Effector memory CD4-positive, alpha-beta T cell (primary cell): ENCODE measurements at regions not wholly inside any gene's neighbourhood (a gene's known extent, or its start where the extent isn't known, plus 50 kb on each side); places are given as distances from the start of the nearest gene placed in this dataset.

ENCODE experiments used
- DNase-seq, 3 donors: peaks; one replicate each; pipeline ENCODE4 v3.0.0-alpha.2; 2020
- H3K27ac ChIP-seq: 2 replicates; pipeline ENCODE4 v1.7.0; 2013; ENCODE audit warnings: mild to moderate bottlenecking, low read length, moderate library complexity; ENCODE audit not compliant: insufficient read depth, poor library complexity, severe bottlenecking
- H3K27me3 ChIP-seq: replicated peaks from 2 replicates; pipeline ENCODE4 v1.7.0; 2013; ENCODE audit warnings: mild to moderate bottlenecking, low read length; ENCODE audit not compliant: insufficient read depth, control insufficient read depth, poor library complexity, severe bottlenecking
- H3K36me3 ChIP-seq: 2 replicates; pipeline ENCODE4 v1.7.0; 2013; ENCODE audit warnings: mild to moderate bottlenecking, low read length, moderate library complexity; ENCODE audit not compliant: control insufficient read depth, insufficient read depth
- H3K4me1 ChIP-seq: 2 replicates; pipeline ENCODE4 v1.7.0; 2013; ENCODE audit warnings: low read length, mild to moderate bottlenecking; ENCODE audit not compliant: control insufficient read depth, insufficient read depth, poor library complexity, severe bottlenecking
- H3K4me3 ChIP-seq: 2 replicates; pipeline ENCODE4 v1.7.0; 2013; ENCODE audit warnings: low read length, low read depth, mild to moderate bottlenecking; ENCODE audit not compliant: insufficient read depth, poor library complexity, severe bottlenecking
- H3K9me3 ChIP-seq: 2 replicates; pipeline ENCODE4 v1.7.0; 2013; ENCODE audit warnings: mild to moderate bottlenecking, low read length, moderate library complexity; ENCODE audit not compliant: control insufficient read depth

DNA sequence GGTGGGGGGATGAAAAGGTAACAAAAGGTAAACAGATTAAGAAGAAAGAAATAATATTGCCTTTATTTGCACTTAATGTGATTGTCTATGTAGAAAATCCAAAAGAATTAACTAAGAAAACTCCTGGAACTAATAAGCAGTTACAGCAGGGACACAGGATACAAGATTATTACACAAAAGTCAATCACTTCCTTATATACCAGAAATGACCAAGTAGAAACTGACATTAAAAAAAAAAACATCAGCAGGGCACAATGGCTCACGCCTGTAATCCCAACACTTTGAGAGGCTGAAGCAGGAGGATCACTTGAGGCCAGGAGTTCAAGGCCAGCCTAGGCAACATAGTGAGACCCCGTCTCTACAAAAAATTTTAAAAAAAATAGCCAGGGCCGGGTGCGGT is 123.2 kb upstream of the RIPOR2 start:
- no peak for DNase-seq
- Histone ChIP-seq H3K4me3 (no peak overlapping the region), H3K27ac (no peak overlapping the region), H3K27me3 (no peaks in the 10 kb centered on the region), H3K9me3 (no peaks in the 10 kb centered on the region), H3K36me3 (no peaks in the 10 kb centered on the region), H3K4me1 (peaks cover 31% of the 10 kb centered on the region)

GRCh38 chr6:25060522-25060921 is 124.8 kb upstream of the RIPOR2 start:
- no peak for DNase-seq
- H3K27ac ChIP-seq, result no peak overlapping the region
- no peak overlapping the region for H3K4me3 ChIP-seq
- no peaks in the 10 kb centered on the region for H3K27me3 ChIP-seq
- peaks cover 19% of the 10 kb centered on the region for H3K4me1 ChIP-seq
- H3K9me3 ChIP-seq, result no peaks in the 10 kb centered on the region
- H3K36me3 ChIP-seq, result no peaks in the 10 kb centered on the region

- Histone ChIP-seq H3K9me3 (no peaks in the 10 kb centered on the region), H3K27ac (no peak overlapping the region), H3K36me3 (no peaks in the 10 kb centered on the region), H3K4me1 (peaks cover 10% of the 10 kb centered on the region), H3K4me3 (no peak overlapping the region), H3K27me3 (no peaks in the 10 kb centered on the region)
- DNase-seq, result no peak
Measured at GRCh38 chr6:25061289-25061936, 125.7 kb upstream of the RIPOR2 start.

GRCh38 chr6:25062070-25062811 is 126.5 kb upstream of the RIPOR2 start:
- no peak overlapping the region for H3K27ac ChIP-seq
- H3K36me3 ChIP-seq, result no peaks in the 10 kb centered on the region
- H3K4me3 ChIP-seq, result no peak overlapping the region
- H3K4me1 ChIP-seq, result peaks cover 2% of the 10 kb centered on the region
- DNase-seq, result no peak
- H3K9me3 ChIP-seq, result no peaks in the 10 kb centered on the region
- no peaks in the 10 kb centered on the region for H3K27me3 ChIP-seq

GRCh38 chr6:25064006-25064405 is 128.2 kb upstream of the RIPOR2 start:
- H3K4me1 ChIP-seq, result no peaks in the 10 kb centered on the region
- no peaks in the 10 kb centered on the region for H3K9me3 ChIP-seq
- H3K27me3 ChIP-seq, result no peaks in the 10 kb centered on the region
- H3K4me3 ChIP-seq, result no peak overlapping the region
- no peaks in the 10 kb centered on the region for H3K36me3 ChIP-seq
- no peak overlapping the region for H3K27ac ChIP-seq
- DNase-seq, result no peak

GRCh38 chr6:25065666-25066065 is 129.9 kb upstream of the RIPOR2 start:
- no peak overlapping the region for H3K27ac ChIP-seq
- H3K36me3 ChIP-seq, result no peaks in the 10 kb centered on the region
- DNase-seq, result no peak
- no peak overlapping the region for H3K4me3 ChIP-seq
- H3K9me3 ChIP-seq, result no peaks in the 10 kb centered on the region
- no peaks in the 10 kb centered on the region for H3K27me3 ChIP-seq
- no peaks in the 10 kb centered on the region for H3K4me1 ChIP-seq

- Histone ChIP-seq H3K4me1 (no peaks in the 10 kb centered on the region), H3K27ac (no peak overlapping the region)
- DNase-seq, result no peak
Measured at GRCh38 chr6:25066593-25066992, 130.8 kb upstream of the RIPOR2 start.

GRCh38 chr6:25068866-25069265 is 133.1 kb upstream of the RIPOR2 start:
- Histone ChIP-seq H3K4me1 (no peaks in the 10 kb centered on the region), H3K9me3 (no peaks in the 10 kb centered on the region), H3K4me3 (no peak overlapping the region), H3K27me3 (no peaks in the 10 kb centered on the region), H3K36me3 (no peaks in the 10 kb centered on the region), H3K27ac (no peak overlapping the region)
- DNase-seq, result no peak

More at GRCh38 chr6:25066593-25066992, 130.8 kb upstream of the RIPOR2 start:
- H3K27me3 ChIP-seq, result no peaks in the 10 kb centered on the region
- no peaks in the 10 kb centered on the region for H3K36me3 ChIP-seq
- no peaks in the 10 kb centered on the region for H3K9me3 ChIP-seq
- no peak overlapping the region for H3K4me3 ChIP-seq

DNA sequence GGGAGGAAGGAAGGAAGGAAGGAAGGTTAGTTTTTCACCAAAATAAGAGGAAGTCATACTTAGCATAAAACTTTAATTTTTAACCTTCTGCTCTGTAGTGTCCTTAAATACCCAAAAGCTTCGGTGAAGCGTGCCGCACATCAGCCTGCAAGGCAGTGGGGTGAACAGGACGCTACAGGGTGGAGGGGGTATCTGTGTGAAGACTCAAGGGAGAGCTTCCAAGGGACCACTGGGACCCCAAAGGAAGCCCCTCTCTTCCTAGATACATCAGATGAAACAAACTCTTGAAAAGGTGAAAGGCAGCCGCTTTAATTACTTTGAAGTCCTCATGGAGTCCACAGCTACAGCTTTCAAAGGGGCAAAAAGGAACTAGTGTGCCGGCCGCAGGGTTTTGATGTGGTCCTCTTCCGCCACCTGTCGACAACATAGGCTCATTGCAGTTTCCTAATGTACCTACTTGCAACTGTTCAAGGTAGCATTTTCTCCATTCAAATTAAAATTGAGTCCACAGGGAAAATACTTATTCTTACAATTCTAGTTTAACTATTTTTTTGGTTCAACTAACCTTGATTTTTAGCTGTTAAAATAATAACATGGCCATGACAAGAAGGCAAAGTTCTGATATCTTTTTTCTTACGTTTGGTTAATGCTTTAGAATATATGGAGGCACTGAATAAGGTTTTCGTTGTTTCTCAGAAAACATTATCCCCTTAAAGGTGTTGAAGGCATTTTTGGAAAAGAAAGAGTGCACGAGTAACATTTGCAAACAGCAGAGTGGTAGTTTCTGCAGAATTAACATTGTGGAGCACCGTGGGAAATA is 135.0 kb upstream of the RIPOR2 start:
- no peak overlapping the region for H3K27ac ChIP-seq
- H3K9me3 ChIP-seq, result no peaks in the 10 kb centered on the region
- H3K4me1 ChIP-seq, result no peaks in the 10 kb centered on the region
- no peaks in the 10 kb centered on the region for H3K36me3 ChIP-seq
- H3K4me3 ChIP-seq, result no peak overlapping the region
- no peaks in the 10 kb centered on the region for H3K27me3 ChIP-seq
- peak; percentile 67 to 74 (median 69) for DNase-seq

- Histone ChIP-seq H3K9me3 (no peaks in the 10 kb centered on the region), H3K27ac (no peak overlapping the region), H3K36me3 (no peaks in the 10 kb centered on the region), H3K4me1 (no peaks in the 10 kb centered on the region), H3K27me3 (no peaks in the 10 kb centered on the region), H3K4me3 (no peak overlapping the region)
- no peak for DNase-seq
Measured at GRCh38 chr6:25078141-25078540, 142.4 kb upstream of the RIPOR2 start.
